ENCODE measurements at regions not wholly inside any gene's neighbourhood (a gene's known extent, or its start where the extent isn't known, plus 50 kb on each side); places are given as distances from the start of the nearest gene placed in this dataset.

DNA sequence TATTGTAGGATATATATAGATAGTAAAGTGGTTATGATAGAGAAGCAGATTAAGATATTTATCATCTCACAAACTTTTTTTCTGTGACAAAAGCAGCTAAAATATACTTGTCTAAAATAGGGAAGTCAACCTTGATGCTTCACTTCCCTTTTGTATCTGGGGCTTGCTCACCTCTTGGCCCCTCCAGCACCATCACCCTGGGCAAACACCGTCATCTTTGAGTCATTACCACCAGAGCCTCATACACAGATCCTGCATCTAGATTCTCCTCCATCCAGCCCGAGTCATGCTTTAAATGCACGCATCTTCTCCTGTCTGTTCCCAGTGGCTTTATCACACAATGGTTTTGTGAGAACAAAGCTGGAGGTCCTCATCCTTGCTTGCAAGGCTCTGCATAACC lies 1062.7 kb upstream of the EEF2KMT start:
- CTCF ChIA-PET (ENCODE audit: low intra/inter-chr PET ratio, low total read pairs), result no interaction called here
- Histone ChIP-seq H2AFZ (ENCODE audit: low read length) (no peak overlapping the region), H3K4me1 (ENCODE audit: insufficient read depth, low read length) (no peaks in the 10 kb centered on the region), H3K9me3 (ENCODE audit: low read length) (no peaks in the 10 kb centered on the region), H3K27ac (ENCODE audit: extremely low read length, insufficient read depth, low read length) (no peak overlapping the region), H3K9ac (ENCODE audit: insufficient read depth, low read depth, low read length) (no peak overlapping the region), H3K4me3 (replicated peaks in 1 of 3; ENCODE audit: insufficient read depth in 1 of 3, low read depth in 2 of 3, low read length in 3 of 3) (no peak overlapping the region), H3K4me2 (ENCODE audit: low read depth, low read length) (no peak overlapping the region), H3K27me3 (ENCODE audit: control insufficient read depth in 1 of 2, insufficient read depth in 2 of 2, low read length in 2 of 2) (no peaks in the 10 kb centered on the region), H3K36me3 (replicated peaks in 1 of 2; ENCODE audit: control insufficient read depth in 1 of 2, insufficient read depth in 2 of 2, low read length in 2 of 2) (no peaks in the 10 kb centered on the region), H4K20me1 (ENCODE audit: insufficient read depth, low read length) (no peaks in the 10 kb centered on the region), H3K79me2 (ENCODE audit: insufficient read depth, low read length) (no peaks in the 10 kb centered on the region)
- in situ Hi-C loops (cut with HindIII; ENCODE audit: extremely low pct_ligation_motif_present, low pct_unique_long_range_greater_than_20kb), result no loop called here
- WGBS (ENCODE audit: low lambda C conversion rate), result 22% methylated on average over 3 of the region's 3 CpGs
- FAIRE-seq, result no peak
- DNase-seq (ENCODE audit: low spot score), result no peak
- TF ChIP-seq TP53 (CRISPR knock-in tag; conservative IDR thresholded peaks at IDR 0.05) (no peak), STAG1 (CRISPR knock-in tag; IDR thresholded peaks at IDR 0.05) (no peak), ZBTB4 (CRISPR knock-in tag; IDR thresholded peaks at IDR 0.05; ENCODE audit: borderline replicate concordance) (no peak), GABPB1 (CRISPR knock-in tag; IDR thresholded peaks at IDR 0.05) (no peak), TBX3 (IDR thresholded peaks at IDR 0.05; ENCODE audit: borderline replicate concordance) (no peak), ZBTB38 (CRISPR knock-in tag; IDR thresholded peaks at IDR 0.05) (no peak), ZNF672 (CRISPR knock-in tag; IDR thresholded peaks at IDR 0.05) (no peak), ZNF331 (CRISPR knock-in tag; IDR thresholded peaks at IDR 0.05) (no peak), ZNF784 (CRISPR knock-in tag; IDR thresholded peaks at IDR 0.05; ENCODE audit: borderline replicate concordance) (no peak), ZNF44 (CRISPR knock-in tag; IDR thresholded peaks at IDR 0.05) (no peak), CEBPB (IDR thresholded peaks at IDR 0.05; ENCODE audit: borderline replicate concordance, low read depth, low read length) (no peak), ZBTB7A (CRISPR knock-in tag; IDR thresholded peaks at IDR 0.05) (no peak), SMYD3 (CRISPR knock-in tag; IDR thresholded peaks at IDR 0.05) (no peak), NFE2 (CRISPR knock-in tag; IDR thresholded peaks at IDR 0.05) (no peak), HDAC2 (CRISPR knock-in tag; IDR thresholded peaks at IDR 0.05) (no peak), TOPORS (CRISPR knock-in tag; IDR thresholded peaks at IDR 0.05) (no peak), NCOA5 (CRISPR knock-in tag; IDR thresholded peaks at IDR 0.05) (no peak), ZBTB42 (CRISPR knock-in tag; IDR thresholded peaks at IDR 0.05) (no peak)
- TF ChIP-seq, protein P1, sequence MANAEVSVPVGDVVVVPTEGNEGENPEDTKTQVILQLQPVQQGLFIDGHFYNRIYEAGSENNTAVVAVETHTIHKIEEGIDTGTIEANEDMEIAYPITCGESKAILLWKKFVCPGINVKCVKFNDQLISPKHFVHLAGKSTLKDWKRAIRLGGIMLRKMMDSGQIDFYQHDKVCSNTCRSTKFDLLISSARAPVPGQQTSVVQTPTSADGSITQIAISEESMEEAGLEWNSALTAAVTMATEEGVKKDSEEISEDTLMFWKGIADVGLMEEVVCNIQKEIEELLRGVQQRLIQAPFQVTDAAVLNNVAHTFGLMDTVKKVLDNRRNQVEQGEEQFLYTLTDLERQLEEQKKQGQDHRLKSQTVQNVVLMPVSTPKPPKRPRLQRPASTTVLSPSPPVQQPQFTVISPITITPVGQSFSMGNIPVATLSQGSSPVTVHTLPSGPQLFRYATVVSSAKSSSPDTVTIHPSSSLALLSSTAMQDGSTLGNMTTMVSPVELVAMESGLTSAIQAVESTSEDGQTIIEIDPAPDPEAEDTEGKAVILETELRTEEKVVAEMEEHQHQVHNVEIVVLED (CRISPR knock-in tag; IDR thresholded peaks at IDR 0.05; ENCODE audit: borderline replicate concordance), result no peak
- TF ChIP-seq, protein P2, sequence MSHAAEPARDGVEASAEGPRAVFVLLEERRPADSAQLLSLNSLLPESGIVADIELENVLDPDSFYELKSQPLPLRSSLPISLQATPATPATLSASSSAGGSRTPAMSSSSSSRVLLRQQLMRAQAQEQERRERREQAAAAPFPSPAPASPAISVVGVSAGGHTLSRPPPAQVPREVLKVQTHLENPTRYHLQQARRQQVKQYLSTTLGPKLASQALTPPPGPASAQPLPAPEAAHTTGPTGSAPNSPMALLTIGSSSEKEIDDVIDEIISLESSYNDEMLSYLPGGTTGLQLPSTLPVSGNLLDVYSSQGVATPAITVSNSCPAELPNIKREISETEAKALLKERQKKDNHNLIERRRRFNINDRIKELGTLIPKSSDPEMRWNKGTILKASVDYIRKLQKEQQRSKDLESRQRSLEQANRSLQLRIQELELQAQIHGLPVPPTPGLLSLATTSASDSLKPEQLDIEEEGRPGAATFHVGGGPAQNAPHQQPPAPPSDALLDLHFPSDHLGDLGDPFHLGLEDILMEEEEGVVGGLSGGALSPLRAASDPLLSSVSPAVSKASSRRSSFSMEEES (CRISPR knock-in tag; IDR thresholded peaks at IDR 0.05), result no peak
- BruUV-seq (replicated peaks), result no TSS peak
- POLR2A ChIA-PET, result no interaction called here
- intact Hi-C loops (cut with micrococcal nuclease; ENCODE audit: unreplicated experiment), result no loop called here
- no peak for ATAC-seq

All from HepG2 (cell line).